DOHH2 (cell line): ENCODE measurements at regions not wholly inside any gene's neighbourhood (a gene's known extent, or its start where the extent isn't known, plus 50 kb on each side); places are given as distances from the start of the nearest gene placed in this dataset.
"Not testable (repeated sequence)": the region's sequence is repeated elsewhere in the genome, so short reads cannot be mapped to it uniquely, and the experiment has no call there.

Experiments used
- CTCF ChIP-seq: fragments of 200-600 bp; sonication (generic); IDR thresholded peaks from one replicate; pipeline ENCODE4 v1.5.1; 2014; ENCODE audit warnings: antibody characterized with exemption, mild to moderate bottlenecking, low read depth, low read length; ENCODE audit not compliant: poor library complexity, severe bottlenecking
- EZH2phosphoT487 ChIP-seq: fragments of 200-600 bp; sonication (generic); IDR thresholded peaks from 2 replicates; pipeline ENCODE4 v1.6.1; 2017; ENCODE audit warnings: borderline replicate concordance, mild to moderate bottlenecking, antibody characterized with exemption, low read length, moderate library complexity, mixed read lengths

- not testable (repeated sequence) for TF ChIP-seq CTCF, EZH2phosphoT487
These were observed 712.8 kb upstream of the MBL2 start for GRCh38 chr10:53485422-53485821.
